GM19463 (cell line): ENCODE measurements at regions not wholly inside any gene's neighbourhood (a gene's known extent, or its start where the extent isn't known, plus 50 kb on each side); places are given as distances from the start of the nearest gene placed in this dataset.
"Not testable (repeated sequence)": the region's sequence is repeated elsewhere in the genome, so short reads cannot be mapped to it uniquely, and the experiment has no call there.

Experiments
- ATAC-seq: cut with Tn5 transposase; IDR thresholded peaks from one replicate; pipeline ENCODE4 v1.9.1; 2021; ENCODE audit warnings: mild to moderate bottlenecking, moderate library complexity; ENCODE audit not compliant: unreplicated experiment

- ATAC-seq = peak; percentile 80
Observed at GRCh38 chr13:73325723-73326558, 267.1 kb downstream of the KLF5 start.

- ATAC-seq = no peak
Observed at GRCh38 chr13:73324842-73325722, 266.3 kb downstream of the KLF5 start.

DNA sequence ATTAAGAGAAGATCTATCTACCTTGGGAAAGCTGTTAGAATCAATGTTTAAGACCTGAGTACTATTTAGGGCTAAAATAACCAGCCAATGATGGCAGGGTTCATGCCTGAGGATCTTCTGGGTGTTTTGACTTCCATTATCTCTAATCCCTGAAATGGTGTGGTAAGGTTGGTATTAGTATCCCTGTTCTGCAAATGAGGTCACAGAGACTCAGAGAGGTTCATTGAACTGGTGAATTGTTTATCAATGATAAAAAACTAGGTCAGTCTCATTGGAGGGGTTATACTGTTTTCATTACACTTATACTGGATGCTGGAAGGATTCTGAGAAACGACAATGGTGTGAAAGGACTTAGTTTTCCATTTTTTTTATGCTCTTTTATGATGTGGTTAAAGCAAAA, 264.8 kb downstream of the KLF5 start:
- no peak for ATAC-seq

DNA sequence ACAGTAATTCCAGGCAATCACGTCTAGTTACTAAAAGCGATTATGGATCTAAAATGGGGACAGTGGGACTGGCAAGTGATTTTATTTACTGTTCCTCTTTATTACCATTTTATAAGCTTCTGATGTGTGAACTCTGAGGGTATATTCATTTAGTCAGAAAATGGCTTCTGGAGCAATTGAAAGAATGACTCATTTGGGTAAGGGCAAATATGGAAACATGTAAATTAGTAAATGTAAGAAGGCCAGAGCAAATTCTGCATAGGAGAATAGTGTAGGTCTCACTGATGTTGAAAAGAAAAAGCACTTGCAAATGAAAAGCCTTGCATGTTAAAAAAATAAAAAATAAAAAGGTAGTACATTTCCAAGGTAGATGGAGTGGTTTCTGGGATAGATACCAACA, 262.2 kb downstream of the KLF5 start:
- ATAC-seq = peak; percentile 41

GRCh38 chr13:73317140-73317539, 258.3 kb downstream of the KLF5 start:
- ATAC-seq = no peak

DNA sequence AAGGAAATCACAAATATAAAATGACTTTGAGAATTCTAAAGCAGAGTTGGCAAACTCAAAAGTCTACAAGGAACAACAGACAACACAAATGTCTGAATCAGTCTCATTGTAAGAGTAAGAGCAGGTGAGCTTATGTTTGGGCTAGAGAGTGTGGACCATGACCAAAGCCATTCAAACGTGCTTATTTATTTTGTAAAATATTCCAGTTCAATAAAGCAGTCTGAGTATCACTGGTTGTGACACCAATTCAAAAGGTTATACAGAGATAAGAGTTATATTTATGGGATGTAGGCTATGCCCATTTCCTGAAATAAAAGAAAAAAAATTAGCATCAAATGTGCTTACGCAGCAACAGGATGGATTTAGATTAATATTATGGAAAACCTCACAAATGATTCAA, 251.6 kb downstream of the KLF5 start:
- no peak for ATAC-seq

GRCh38 chr13:73307481-73307880, 248.7 kb downstream of the KLF5 start:
- ATAC-seq = no peak

DNA sequence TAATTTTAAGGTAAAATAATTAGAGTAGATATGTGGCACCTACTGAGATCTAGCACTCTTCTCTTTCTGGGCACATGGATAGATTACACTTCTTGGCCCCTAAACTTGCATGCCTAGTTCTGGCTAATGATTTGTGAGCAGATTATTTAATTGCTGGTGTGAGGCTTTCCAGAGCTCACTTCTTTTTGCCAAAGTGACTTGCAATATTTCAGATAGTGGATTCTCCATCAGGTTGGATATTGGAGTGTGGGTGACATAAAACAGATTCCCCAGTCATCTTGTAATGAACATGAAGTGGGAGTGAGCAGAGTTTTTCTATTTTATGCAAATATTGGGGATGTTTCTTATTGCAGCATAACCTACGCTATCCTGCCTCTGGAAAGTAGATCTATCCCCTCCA, 247.9 kb downstream of the KLF5 start:
- no peak for ATAC-seq

- ATAC-seq = no peak
Observed at GRCh38 chr13:73304442-73304841, 245.6 kb downstream of the KLF5 start.

DNA sequence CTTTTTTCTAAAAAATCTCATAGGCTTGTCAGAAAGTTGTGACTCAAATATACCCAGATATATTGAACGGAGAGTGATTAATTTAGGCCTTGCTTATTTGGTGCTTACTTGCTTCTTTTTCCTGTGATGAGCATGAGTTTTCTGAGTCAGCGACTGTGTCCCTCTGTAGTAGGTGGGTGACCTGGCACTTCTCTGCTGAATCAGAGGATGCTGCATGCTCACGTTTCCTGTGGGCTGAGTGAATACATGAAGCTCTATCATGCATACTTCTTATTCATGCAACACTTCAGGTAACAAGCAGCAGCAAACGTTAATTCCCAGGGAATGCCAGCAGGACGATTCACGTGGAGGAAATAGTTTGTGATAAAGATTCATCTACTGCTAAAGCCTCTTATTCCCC, 245.0 kb downstream of the KLF5 start:
- no peak for ATAC-seq

DNA sequence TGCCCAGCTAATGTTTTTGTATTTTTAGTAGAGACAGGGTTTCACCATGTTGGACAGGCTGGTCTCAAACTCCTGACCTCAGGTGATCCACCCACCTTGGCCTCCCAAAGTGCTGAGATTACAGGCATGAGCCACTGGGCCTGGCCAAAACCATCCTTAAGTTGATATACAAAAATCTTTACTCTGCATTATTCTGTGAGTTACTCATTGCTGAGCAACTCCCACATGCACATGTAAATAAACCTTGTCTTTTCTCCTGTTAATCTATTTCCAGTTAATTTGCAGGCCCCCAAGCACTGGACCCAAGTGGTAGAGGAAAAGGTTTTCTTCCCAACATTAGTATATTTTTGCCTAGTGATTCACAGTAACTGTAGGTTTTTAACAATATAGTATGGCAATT, 242.8 kb downstream of the KLF5 start:
- not testable (repeated sequence) for ATAC-seq

DNA sequence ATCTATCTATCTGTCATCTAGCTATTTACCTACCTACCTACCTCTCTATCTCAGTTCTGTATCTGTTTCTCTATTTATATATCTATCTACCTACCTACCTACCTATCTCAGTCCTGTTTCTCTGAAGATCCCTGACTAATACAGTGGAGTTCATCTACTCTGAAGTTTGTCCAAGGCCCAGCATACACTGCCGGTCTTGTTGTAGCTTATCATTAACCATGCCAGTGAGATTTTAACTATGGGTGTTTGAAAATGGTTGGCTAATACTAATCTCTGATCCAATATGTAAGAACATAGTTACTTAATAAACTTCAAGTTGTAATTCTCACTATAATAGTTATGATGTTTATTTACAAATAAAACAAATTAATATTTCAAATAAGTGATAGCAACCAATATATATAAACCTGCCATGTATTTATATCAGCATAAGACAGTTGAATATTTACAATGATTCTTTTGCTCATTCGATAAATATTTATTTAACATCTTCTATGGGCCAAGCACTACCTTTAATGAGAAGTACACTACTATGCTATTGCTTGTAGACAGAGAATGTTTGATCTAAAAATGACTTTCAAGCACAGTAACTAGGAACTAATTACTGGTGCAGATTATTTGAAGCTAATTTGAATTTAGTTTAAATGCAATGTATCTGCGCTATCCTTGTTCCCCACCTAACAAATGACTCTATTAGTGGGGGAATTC, 242.1 kb downstream of the KLF5 start:
- ATAC-seq = no peak

DNA sequence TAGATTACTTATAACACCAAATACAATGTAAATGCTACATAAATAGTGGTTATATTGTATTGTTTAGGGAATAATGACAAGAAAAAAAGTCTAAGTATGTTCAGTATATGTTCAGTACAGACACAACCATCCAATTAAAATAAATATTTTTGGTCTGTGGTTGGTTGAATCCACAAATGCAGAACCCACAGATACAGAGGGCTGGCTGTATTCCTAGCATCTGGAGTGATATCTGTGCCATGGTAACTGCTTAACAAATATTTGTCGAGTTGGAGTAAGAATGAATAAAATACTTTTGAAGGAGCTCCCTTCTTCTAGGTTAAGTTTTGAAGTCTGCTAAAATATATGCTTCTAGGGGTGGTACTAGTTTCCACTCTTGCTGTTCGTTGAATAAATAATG, 241.0 kb downstream of the KLF5 start:
- no peak for ATAC-seq

- ATAC-seq = no peak
Observed at GRCh38 chr13:73293913-73294523, 235.2 kb downstream of the KLF5 start.

DNA sequence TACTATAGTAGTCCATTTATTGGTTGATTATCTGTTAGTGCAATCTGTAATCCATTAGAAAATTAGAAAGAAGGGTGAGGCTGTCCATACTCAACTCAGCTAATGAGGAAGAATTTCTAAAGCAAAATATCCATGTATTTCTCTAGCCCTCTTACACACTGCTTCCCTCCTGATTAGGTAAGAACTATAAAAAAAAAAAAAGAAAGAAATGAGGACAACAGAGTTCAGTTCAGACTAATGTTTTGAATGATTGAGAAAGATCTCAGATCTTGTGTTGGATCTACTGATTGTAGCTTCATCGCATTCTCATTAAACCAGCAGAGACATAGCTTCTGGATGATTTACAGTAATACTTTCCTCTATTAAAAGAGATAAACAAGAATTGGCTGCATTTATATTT, 233.3 kb downstream of the KLF5 start:
- ATAC-seq = no peak

DNA sequence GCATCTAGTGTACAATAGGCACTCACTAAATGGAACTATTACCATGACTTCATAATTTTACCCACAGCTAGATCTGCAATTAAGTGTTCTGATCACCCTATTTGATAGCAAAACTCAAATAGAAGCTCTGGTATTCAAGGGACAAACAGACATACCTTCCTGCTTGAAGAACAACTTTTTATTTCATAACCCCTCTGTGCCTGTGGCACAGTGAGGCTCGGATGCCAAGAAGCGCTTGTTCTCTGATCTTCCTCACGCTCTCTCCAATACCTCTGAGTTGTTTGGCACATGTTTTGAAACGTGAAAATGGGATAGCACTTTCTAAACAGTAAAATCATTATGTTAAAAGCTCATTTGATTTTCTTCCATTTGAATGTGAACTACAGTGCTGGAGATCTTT, 232.0 kb downstream of the KLF5 start:
- no peak for ATAC-seq

DNA sequence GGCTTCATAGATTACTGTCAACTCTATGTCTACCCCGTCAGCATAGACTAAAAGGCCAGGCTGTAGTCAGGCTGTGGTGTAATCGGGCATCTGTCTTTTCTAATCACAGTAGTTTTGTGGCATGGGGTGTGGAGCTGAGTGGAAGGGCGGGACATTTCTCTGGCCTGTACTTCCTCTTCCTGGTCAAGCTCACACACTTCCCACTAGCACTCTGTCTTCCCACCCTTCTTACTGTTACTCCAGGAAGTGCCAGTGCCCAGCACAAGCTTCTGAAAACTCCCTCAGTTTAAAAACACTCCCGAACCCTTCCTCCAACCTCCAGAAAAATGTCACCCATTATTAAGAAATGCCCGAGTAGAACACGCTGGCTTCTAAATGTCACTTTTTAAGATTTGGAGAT, 229.8 kb downstream of the KLF5 start:
- ATAC-seq = no peak

DNA sequence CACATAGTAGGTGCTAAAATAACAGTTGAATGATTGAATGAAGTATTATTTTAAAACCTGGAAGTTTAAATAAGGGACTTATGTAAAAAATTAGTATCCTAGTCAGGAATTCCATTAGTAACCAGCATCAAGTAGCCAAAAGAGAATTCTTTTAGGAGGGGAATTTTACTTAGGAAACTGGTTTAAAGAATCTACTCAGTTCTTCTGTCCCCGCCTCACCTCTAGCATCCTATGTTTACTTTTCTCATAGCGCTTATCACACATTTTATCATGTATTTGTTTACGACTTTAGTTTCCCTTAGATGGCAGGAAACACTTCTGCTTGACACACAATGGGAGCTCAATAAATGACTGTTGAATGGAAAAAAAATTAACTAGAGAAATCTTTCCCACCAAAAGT, 229.0 kb downstream of the KLF5 start:
- ATAC-seq = no peak

- ATAC-seq = no peak
Observed at GRCh38 chr13:73286942-73287620, 228.3 kb downstream of the KLF5 start.

DNA sequence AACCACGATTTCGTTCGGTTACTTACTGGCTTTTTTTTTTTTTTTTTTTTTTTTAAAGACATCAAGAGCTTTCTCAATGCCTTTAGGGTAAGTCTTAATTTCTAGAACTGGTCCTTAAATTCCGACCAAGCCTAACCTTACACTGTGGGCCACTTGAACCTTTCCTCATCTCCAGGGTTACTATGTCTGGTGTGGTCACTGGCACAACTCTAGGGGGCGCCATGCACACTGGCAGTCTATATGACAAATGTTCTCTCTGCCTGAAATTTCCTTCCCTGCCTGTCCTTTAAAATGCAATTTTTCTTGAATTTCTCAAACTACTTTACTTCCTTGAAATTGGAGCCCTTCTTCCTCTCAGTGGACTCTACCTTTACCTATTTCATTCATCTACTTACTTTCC, 227.4 kb downstream of the KLF5 start:
- ATAC-seq = no peak
